HEK293 (cell line): ENCODE measurements at regions not wholly inside any gene's neighbourhood (a gene's known extent, or its start where the extent isn't known, plus 50 kb on each side); places are given as distances from the start of the nearest gene placed in this dataset.

Experiments used
- CTCF ChIA-PET: fragments of 350-600 bp; formaldehyde crosslinking; extraction: SDS; loops from one replicate; lab custom pipeline; 2021; ENCODE audit warnings: antibody characterized with exemption; lab: Yijun Ruan, JAX
- POLR2A ChIA-PET: fragments of 300-600 bp; formaldehyde crosslinking; extraction: SDS; loops from one replicate; lab custom pipeline; 2020; ENCODE audit warnings: antibody characterized with exemption, inconsistent platforms; lab: Yijun Ruan, JAX
- H3K27ac ChIP-seq: fragments of 200-500 bp; sonication (Bioruptor generic); 2 replicates; pipeline ENCODE4 v1.5.1; 2014; ENCODE audit warnings: low read depth, low read length, control low read depth, inconsistent platforms; ENCODE audit errors: extremely low read depth
- H3K36me3 ChIP-seq, 2 experiments: fragments of 200-500 bp in 1 of 2; sonication (Bioruptor generic) in 1 of 2; 1 replicate in 1 of 2; 2 replicates in 1 of 2; pipeline ENCODE4 v1.5.1; 2014 to 2017; ENCODE audit warnings: inconsistent platforms in 2 of 2, low read length in 2 of 2; ENCODE audit not compliant: control insufficient read depth in 2 of 2, insufficient read depth in 1 of 2
- H3K4me1 ChIP-seq: fragments of 200-500 bp; sonication (Bioruptor generic); 2 replicates; pipeline ENCODE4 v1.5.1; 2014; ENCODE audit warnings: mild to moderate bottlenecking, low read length, inconsistent platforms; ENCODE audit not compliant: control insufficient read depth, insufficient read depth
- H3K4me3 ChIP-seq: 2 replicates; pipeline ENCODE4 v1.5.1; 2011; ENCODE audit warnings: low read depth, mild to moderate bottlenecking, control low read depth, low read length, moderate library complexity
- H3K9me3 ChIP-seq: fragments of 200-500 bp; sonication (Bioruptor generic); 2 replicates; pipeline ENCODE4 v1.5.1; 2014; ENCODE audit warnings: low read depth, low read length, inconsistent platforms; ENCODE audit not compliant: control insufficient read depth, insufficient read depth
- BCL11A ChIP-seq: fragments of 450-650 bp; formaldehyde crosslinking; IDR thresholded peaks from 2 replicates; pipeline ENCODE4 v1.5.1; 2016; ENCODE audit warnings: low read depth, missing biosample characterization, missing genetic modification characterization
- BCL11B ChIP-seq: fragments of 450-650 bp; formaldehyde crosslinking; IDR thresholded peaks from 2 replicates; pipeline ENCODE4 v1.5.1; 2016; ENCODE audit warnings: low read depth, missing biosample characterization, missing genetic modification characterization
- CTCF ChIP-seq: fragments of 450-650 bp; formaldehyde crosslinking; IDR thresholded peaks from 2 replicates; pipeline ENCODE4 v1.5.1; 2016; ENCODE audit warnings: missing biosample characterization, missing genetic modification characterization
- GLI4 ChIP-seq: fragments of 450-650 bp; formaldehyde crosslinking; IDR thresholded peaks from 2 replicates; pipeline ENCODE4 v1.5.1; 2016; ENCODE audit warnings: missing biosample characterization, missing genetic modification characterization
- HOXD13 ChIP-seq: sonication (generic); formaldehyde crosslinking; IDR thresholded peaks from 2 replicates; pipeline ENCODE4 v1.8.0; 2022; ENCODE audit warnings: missing genetic modification reagents, borderline replicate concordance
- KLF10 ChIP-seq: fragments of 450-650 bp; IDR thresholded peaks from 2 replicates; pipeline ENCODE4 v1.5.1; 2018; ENCODE audit warnings: missing biosample characterization, mild to moderate bottlenecking, missing genetic modification characterization
- OSR2 ChIP-seq: fragments of 450-650 bp; formaldehyde crosslinking; IDR thresholded peaks from 2 replicates; pipeline ENCODE4 v1.5.1; 2016; ENCODE audit warnings: missing biosample characterization, missing genetic modification characterization
- OVOL3 ChIP-seq: fragments of 450-650 bp; formaldehyde crosslinking; IDR thresholded peaks from 2 replicates; pipeline ENCODE4 v1.5.1; 2016; ENCODE audit warnings: missing biosample characterization, missing genetic modification characterization
- SETDB1 ChIP-seq: IDR thresholded peaks from one replicate; pipeline ENCODE4 v1.6.1; 2017; ENCODE audit warnings: mild to moderate bottlenecking, low read length, moderate library complexity, mixed read lengths; ENCODE audit not compliant: insufficient read length
- SP3 ChIP-seq: fragments of 450-650 bp; formaldehyde crosslinking; IDR thresholded peaks from 2 replicates; pipeline ENCODE4 v1.5.1; 2016; ENCODE audit warnings: missing biosample characterization, missing genetic modification characterization
- ZBTB26 ChIP-seq: fragments of 450-650 bp; formaldehyde crosslinking; optimal IDR thresholded peaks from 2 replicates; pipeline ENCODE3; 2016; ENCODE audit warnings: missing biosample characterization, mild to moderate bottlenecking, missing genetic modification characterization
- ZBTB48 ChIP-seq: fragments of 450-650 bp; formaldehyde crosslinking; IDR thresholded peaks from 2 replicates; pipeline ENCODE4 v1.5.1; 2016; ENCODE audit warnings: missing biosample characterization, missing genetic modification characterization
- ZBTB8A ChIP-seq: fragments of 450-650 bp; formaldehyde crosslinking; IDR thresholded peaks from 2 replicates; pipeline ENCODE4 v1.5.1; 2016; ENCODE audit warnings: missing biosample characterization, missing genetic modification characterization
- ZNF157 ChIP-seq: fragments of 450-650 bp; formaldehyde crosslinking; IDR thresholded peaks from 2 replicates; pipeline ENCODE4 v1.5.1; 2016; ENCODE audit warnings: missing biosample characterization, missing genetic modification characterization
- ZNF280C ChIP-seq: fragments of 450-650 bp; formaldehyde crosslinking; IDR thresholded peaks from 2 replicates; pipeline ENCODE4 v1.5.1; 2016; ENCODE audit warnings: missing biosample characterization, missing genetic modification characterization
- ZNF350 ChIP-seq: fragments of 450-650 bp; formaldehyde crosslinking; IDR thresholded peaks from 2 replicates; pipeline ENCODE4 v1.5.0; 2017; ENCODE audit warnings: missing biosample characterization, mild to moderate bottlenecking, missing genetic modification characterization
- ZNF48 ChIP-seq: fragments of 450-650 bp; formaldehyde crosslinking; IDR thresholded peaks from 2 replicates; pipeline ENCODE4 v1.5.1; 2016; ENCODE audit warnings: missing biosample characterization, missing genetic modification characterization
- ZNF488 ChIP-seq: fragments of 450-650 bp; formaldehyde crosslinking; IDR thresholded peaks from 2 replicates; pipeline ENCODE4 v1.5.1; 2016; ENCODE audit warnings: missing biosample characterization, missing genetic modification characterization
- ZNF501 ChIP-seq: fragments of 450-650 bp; formaldehyde crosslinking; IDR thresholded peaks from 2 replicates; pipeline ENCODE4 v1.5.1; 2016; ENCODE audit warnings: missing biosample characterization, missing genetic modification characterization
- ZNF521 ChIP-seq: fragments of 450-650 bp; formaldehyde crosslinking; IDR thresholded peaks from 2 replicates; pipeline ENCODE4 v1.5.1; 2017; ENCODE audit warnings: missing biosample characterization, mild to moderate bottlenecking, missing genetic modification characterization
- ZNF560 ChIP-seq: fragments of 450-650 bp; formaldehyde crosslinking; IDR thresholded peaks from 2 replicates; pipeline ENCODE4 v1.5.1; 2017; ENCODE audit warnings: missing biosample characterization, missing genetic modification characterization, borderline replicate concordance
- ZNF610 ChIP-seq: fragments of 450-650 bp; formaldehyde crosslinking; IDR thresholded peaks from 2 replicates; pipeline ENCODE4 v1.5.1; 2016; ENCODE audit warnings: missing biosample characterization, missing genetic modification characterization, borderline replicate concordance
- ZNF654 ChIP-seq: fragments of 450-650 bp; formaldehyde crosslinking; IDR thresholded peaks from 2 replicates; pipeline ENCODE4 v1.5.1; 2016; ENCODE audit warnings: low read depth, missing biosample characterization, missing genetic modification characterization
- ZNF664 ChIP-seq: fragments of 450-650 bp; formaldehyde crosslinking; IDR thresholded peaks from 2 replicates; pipeline ENCODE4 v1.5.1; 2016; ENCODE audit warnings: missing biosample characterization, missing genetic modification characterization
- ZNF707 ChIP-seq: fragments of 450-650 bp; formaldehyde crosslinking; IDR thresholded peaks from 2 replicates; pipeline ENCODE4 v1.5.1; 2016; ENCODE audit warnings: missing biosample characterization, missing genetic modification characterization
- TF ChIP-seq, protein P1 (sequence below): sonication (generic); formaldehyde crosslinking; IDR thresholded peaks from 2 replicates; pipeline ENCODE4 v1.8.1; 2022; ENCODE audit warnings: mild to moderate bottlenecking, moderate library complexity, missing genetic modification reagents

GRCh38 chr1:91129017-91129416 is 107.2 kb upstream of the ZNF644 start:
- no peak overlapping the region for H3K27ac ChIP-seq
- H3K36me3 ChIP-seq, result no peaks in the 10 kb centered on the region
- H3K9me3 ChIP-seq, result no peaks in the 10 kb centered on the region
- ChIA-PET CTCF (interaction anchor here (0.6 kb wide), 1 partner anchor 13 kb away, joined by 3 read pairs; no protein-coding TSS in a partner anchor), POLR2A (no interaction called here)
- no peak overlapping the region for H3K4me3 ChIP-seq
- TF ChIP-seq KLF10 (tag by site-specific recombination) (no peak), BCL11B (tag by site-specific recombination) (no peak), ZNF501 (tag by site-specific recombination) (no peak), OVOL3 (tag by site-specific recombination) (no peak), OSR2 (tag by site-specific recombination) (no peak), BCL11A (tag by site-specific recombination) (no peak), ZNF157 (tag by site-specific recombination) (no peak), CTCF (tag by site-specific recombination) (no peak), ZNF654 (no peak), ZNF48 (tag by site-specific recombination) (no peak)
- no peaks in the 10 kb centered on the region for H3K4me1 ChIP-seq

GRCh38 chr1:91124989-91125417 is 103.2 kb upstream of the ZNF644 start:
- ChIA-PET CTCF (interaction anchor here (0.5 kb wide), 1 partner anchor 154 kb away, joined by 3 read pairs; no protein-coding TSS in a partner anchor), POLR2A (no interaction called here)
- Histone ChIP-seq H3K4me1 (no peaks in the 10 kb centered on the region), H3K9me3 (no peaks in the 10 kb centered on the region), H3K36me3 (no peaks in the 10 kb centered on the region)
- peak; percentile 35 for TF ChIP-seq SETDB1
- TF ChIP-seq ZNF664, result no peak
- TF ChIP-seq, all 188 proteins: peak for 1
- H3K4me3 ChIP-seq, result no peak overlapping the region
- H3K27ac ChIP-seq, result no peak overlapping the region

DNA sequence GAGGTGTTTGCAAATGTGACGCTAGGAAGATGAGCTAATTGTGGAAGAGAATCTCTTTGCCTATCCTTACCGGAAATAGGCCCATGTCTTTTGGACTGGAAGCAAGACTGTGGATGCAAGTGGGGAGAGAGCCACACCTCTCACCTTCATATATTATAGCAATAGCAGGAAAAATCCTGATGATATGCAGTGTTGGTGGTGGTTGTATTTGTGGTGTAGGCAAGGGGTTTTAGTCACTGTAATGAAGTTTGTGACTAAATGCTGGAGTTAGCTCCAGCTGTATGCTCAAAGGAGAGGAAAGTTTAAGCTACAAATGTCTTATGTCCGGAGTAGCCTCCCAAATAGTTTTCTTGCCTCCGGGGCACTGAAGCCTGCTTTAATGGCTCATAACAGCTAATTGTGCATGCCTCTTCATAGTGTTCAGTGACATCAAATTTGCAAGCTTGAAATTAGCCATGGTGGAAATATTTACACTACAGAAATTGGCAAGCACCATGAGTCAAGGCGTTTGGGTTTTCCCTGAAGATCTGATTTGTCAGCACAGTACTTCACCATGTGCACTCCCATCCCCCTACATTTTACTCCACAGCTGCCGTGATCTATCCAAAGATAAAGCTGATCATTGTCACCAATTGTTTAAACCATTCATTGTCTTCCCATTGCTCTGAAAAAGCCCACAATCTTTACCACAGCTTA is 102.6 kb upstream of the ZNF644 start:
- H3K36me3 ChIP-seq, result no peaks in the 10 kb centered on the region
- POLR2A ChIA-PET, result no interaction called here
- TF ChIP-seq ZBTB26 (tag by site-specific recombination) (no peak), ZNF488 (tag by site-specific recombination) (no peak), ZNF707 (no peak), ZNF560 (tag by site-specific recombination) (no peak), HOXD13 (CRISPR knock-in tag) (no peak), ZBTB8A (no peak), ZNF610 (no peak), ZNF280C (tag by site-specific recombination) (no peak), GLI4 (tag by site-specific recombination) (no peak), ZBTB48 (tag by site-specific recombination) (no peak), SP3 (tag by site-specific recombination) (no peak), ZNF350 (no peak), ZNF521 (tag by site-specific recombination) (no peak)
- TF ChIP-seq, protein P1, sequence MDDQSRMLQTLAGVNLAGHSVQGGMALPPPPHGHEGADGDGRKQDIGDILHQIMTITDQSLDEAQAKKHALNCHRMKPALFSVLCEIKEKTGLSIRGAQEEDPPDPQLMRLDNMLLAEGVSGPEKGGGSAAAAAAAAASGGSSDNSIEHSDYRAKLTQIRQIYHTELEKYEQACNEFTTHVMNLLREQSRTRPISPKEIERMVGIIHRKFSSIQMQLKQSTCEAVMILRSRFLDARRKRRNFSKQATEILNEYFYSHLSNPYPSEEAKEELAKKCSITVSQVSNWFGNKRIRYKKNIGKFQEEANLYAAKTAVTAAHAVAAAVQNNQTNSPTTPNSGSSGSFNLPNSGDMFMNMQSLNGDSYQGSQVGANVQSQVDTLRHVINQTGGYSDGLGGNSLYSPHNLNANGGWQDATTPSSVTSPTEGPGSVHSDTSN (CRISPR knock-in tag), result no peak

More for the DNA sequence above, 102.6 kb upstream of the ZNF644 start:
- no peaks in the 10 kb centered on the region for H3K4me1 ChIP-seq
- H3K9me3 ChIP-seq, result no peaks in the 10 kb centered on the region
- CTCF ChIA-PET, result interaction anchor here (0.5 to 0.6 kb wide), 2 partner anchors 155 to 1764 kb away, joined by 3 read pairs; no protein-coding TSS in a partner anchor
- no peak overlapping the region for H3K27ac ChIP-seq
- no peak overlapping the region for H3K4me3 ChIP-seq
